ENCODE measurements at regions not wholly inside any gene's neighbourhood (a gene's known extent, or its start where the extent isn't known, plus 50 kb on each side); places are given as distances from the start of the nearest gene placed in this dataset.

- no peaks in the 10 kb centered on the region for H3K27me3 ChIP-seq (ENCODE audit: control insufficient read depth, insufficient read depth, low read length)
- no peak for DNase-seq (ENCODE audit: low read depth, low spot score)
- H3K27ac ChIP-seq (ENCODE audit: low read length): no peak overlapping the region
- no peaks in the 10 kb centered on the region for H3K36me3 ChIP-seq (ENCODE audit: control insufficient read depth, insufficient read depth, low read length)
- no peaks in the 10 kb centered on the region for H3K4me1 ChIP-seq (ENCODE audit: control insufficient read depth, insufficient read depth, low read length)
- H3K4me3 ChIP-seq (ENCODE audit: low read length): no peak overlapping the region
- H3K9me3 ChIP-seq (ENCODE audit: control insufficient read depth, insufficient read depth, low read length): no peaks in the 10 kb centered on the region
These were observed 70.1 kb upstream of the ESRRG start for GRCh38 chr1:216793303-216793702.

GRCh38 chr1:216788671-216789070, 65.4 kb upstream of the ESRRG start:
- no peaks in the 10 kb centered on the region for H3K27me3 ChIP-seq (ENCODE audit: control insufficient read depth, insufficient read depth, low read length)
- H3K27ac ChIP-seq (ENCODE audit: low read length): no peak overlapping the region
- WGBS (ENCODE audit: insufficient coverage, insufficient read length): no CpG with 5 or more reads among the region's 1 CpG
- H3K36me3 ChIP-seq (ENCODE audit: control insufficient read depth, insufficient read depth, low read length): no peaks in the 10 kb centered on the region
- no peaks in the 10 kb centered on the region for H3K9me3 ChIP-seq (ENCODE audit: control insufficient read depth, insufficient read depth, low read length)
- no peak overlapping the region for H3K4me3 ChIP-seq (ENCODE audit: low read length)
- H3K4me1 ChIP-seq (ENCODE audit: control insufficient read depth, insufficient read depth, low read length): no peaks in the 10 kb centered on the region; the same call in 1 of the 2 replicates
- no peak for DNase-seq (ENCODE audit: low read depth, low spot score)

- WGBS (ENCODE audit: insufficient coverage, insufficient read length): no CpG with 5 or more reads among the region's 4 CpGs
- DNase-seq (ENCODE audit: low read depth, low spot score): no peak
- no peaks in the 10 kb centered on the region for H3K27me3 ChIP-seq (ENCODE audit: control insufficient read depth, insufficient read depth, low read length)
These were observed 62.5 kb upstream of the ESRRG start for GRCh38 chr1:216785737-216786136.

GRCh38 chr1:216785221-216785620, 62.0 kb upstream of the ESRRG start:
- Histone ChIP-seq H3K27me3 (ENCODE audit: control insufficient read depth, insufficient read depth, low read length) (no peaks in the 10 kb centered on the region), H3K36me3 (ENCODE audit: control insufficient read depth, insufficient read depth, low read length) (no peaks in the 10 kb centered on the region), H3K27ac (ENCODE audit: low read length) (no peak overlapping the region), H3K4me3 (ENCODE audit: low read length) (no peak overlapping the region), H3K4me1 (ENCODE audit: control insufficient read depth, insufficient read depth, low read length) (no peaks in the 10 kb centered on the region; the same call in 1 of the 2 replicates), H3K9me3 (ENCODE audit: control insufficient read depth, insufficient read depth, low read length) (no peaks in the 10 kb centered on the region)
- no peak for DNase-seq (ENCODE audit: low read depth, low spot score)
- whole genome bisulfite sequencing (ENCODE audit: insufficient coverage, insufficient read length): no CpG with 5 or more reads among the region's 3 CpGs

More at GRCh38 chr1:216785737-216786136, 62.5 kb upstream of the ESRRG start:
- Histone ChIP-seq H3K4me1 (ENCODE audit: control insufficient read depth, insufficient read depth, low read length) (no peaks in the 10 kb centered on the region; the same call in 1 of the 2 replicates), H3K9me3 (ENCODE audit: control insufficient read depth, insufficient read depth, low read length) (no peaks in the 10 kb centered on the region), H3K36me3 (ENCODE audit: control insufficient read depth, insufficient read depth, low read length) (no peaks in the 10 kb centered on the region), H3K4me3 (ENCODE audit: low read length) (no peak overlapping the region), H3K27ac (ENCODE audit: low read length) (no peak overlapping the region)

- no peaks in the 10 kb centered on the region for H3K27me3 ChIP-seq (ENCODE audit: control insufficient read depth, insufficient read depth, low read length)
These were observed 56.5 kb upstream of the ESRRG start for GRCh38 chr1:216779686-216780085.

GRCh38 chr1:216778737-216779136, 55.5 kb upstream of the ESRRG start:
- Histone ChIP-seq H3K4me1 (ENCODE audit: control insufficient read depth, insufficient read depth, low read length) (no peaks in the 10 kb centered on the region; the same call in 1 of the 2 replicates), H3K4me3 (ENCODE audit: low read length) (no peak overlapping the region), H3K9me3 (ENCODE audit: control insufficient read depth, insufficient read depth, low read length) (no peaks in the 10 kb centered on the region), H3K27me3 (ENCODE audit: control insufficient read depth, insufficient read depth, low read length) (no peaks in the 10 kb centered on the region), H3K36me3 (ENCODE audit: control insufficient read depth, insufficient read depth, low read length) (no peaks in the 10 kb centered on the region), H3K27ac (ENCODE audit: low read length) (no peak overlapping the region)
- no CpG with 5 or more reads among the region's 1 CpG for WGBS (ENCODE audit: insufficient coverage, insufficient read length)
- DNase-seq (ENCODE audit: low read depth, low spot score): no peak

More at GRCh38 chr1:216779686-216780085, 56.5 kb upstream of the ESRRG start:
- Histone ChIP-seq H3K9me3 (ENCODE audit: control insufficient read depth, insufficient read depth, low read length) (no peaks in the 10 kb centered on the region), H3K4me3 (ENCODE audit: low read length) (no peak overlapping the region), H3K4me1 (ENCODE audit: control insufficient read depth, insufficient read depth, low read length) (no peaks in the 10 kb centered on the region; the same call in 1 of the 2 replicates), H3K36me3 (ENCODE audit: control insufficient read depth, insufficient read depth, low read length) (no peaks in the 10 kb centered on the region), H3K27ac (ENCODE audit: low read length) (no peak overlapping the region)
- no peak for DNase-seq (ENCODE audit: low read depth, low spot score)

GRCh38 chr1:216777148-216777547, 53.9 kb upstream of the ESRRG start:
- Histone ChIP-seq H3K36me3 (ENCODE audit: control insufficient read depth, insufficient read depth, low read length) (no peaks in the 10 kb centered on the region), H3K27me3 (ENCODE audit: control insufficient read depth, insufficient read depth, low read length) (no peaks in the 10 kb centered on the region), H3K9me3 (ENCODE audit: control insufficient read depth, insufficient read depth, low read length) (no peaks in the 10 kb centered on the region), H3K4me1 (ENCODE audit: control insufficient read depth, insufficient read depth, low read length) (peaks cover 1% of the 10 kb centered on the region; the same call in 1 of the 2 replicates), H3K27ac (ENCODE audit: low read length) (no peak overlapping the region), H3K4me3 (ENCODE audit: low read length) (no peak overlapping the region)
- DNase-seq (ENCODE audit: low read depth, low spot score): no peak
- WGBS (ENCODE audit: insufficient coverage, insufficient read length): no CpG with 5 or more reads among the region's 5 CpGs

All from iPS DF 6.9 (cell line).